A204.1 (cell line): ENCODE measurements at regions not wholly inside any gene's neighbourhood (a gene's known extent, or its start where the extent isn't known, plus 50 kb on each side); places are given as distances from the start of the nearest gene placed in this dataset.

ENCODE experiments used
- FAIRE-seq: peaks from 2 replicates; lab custom pipeline; 2012; peaks lifted over from hg19 to GRCh38; lab: Jason Lieb, UNC

DNA sequence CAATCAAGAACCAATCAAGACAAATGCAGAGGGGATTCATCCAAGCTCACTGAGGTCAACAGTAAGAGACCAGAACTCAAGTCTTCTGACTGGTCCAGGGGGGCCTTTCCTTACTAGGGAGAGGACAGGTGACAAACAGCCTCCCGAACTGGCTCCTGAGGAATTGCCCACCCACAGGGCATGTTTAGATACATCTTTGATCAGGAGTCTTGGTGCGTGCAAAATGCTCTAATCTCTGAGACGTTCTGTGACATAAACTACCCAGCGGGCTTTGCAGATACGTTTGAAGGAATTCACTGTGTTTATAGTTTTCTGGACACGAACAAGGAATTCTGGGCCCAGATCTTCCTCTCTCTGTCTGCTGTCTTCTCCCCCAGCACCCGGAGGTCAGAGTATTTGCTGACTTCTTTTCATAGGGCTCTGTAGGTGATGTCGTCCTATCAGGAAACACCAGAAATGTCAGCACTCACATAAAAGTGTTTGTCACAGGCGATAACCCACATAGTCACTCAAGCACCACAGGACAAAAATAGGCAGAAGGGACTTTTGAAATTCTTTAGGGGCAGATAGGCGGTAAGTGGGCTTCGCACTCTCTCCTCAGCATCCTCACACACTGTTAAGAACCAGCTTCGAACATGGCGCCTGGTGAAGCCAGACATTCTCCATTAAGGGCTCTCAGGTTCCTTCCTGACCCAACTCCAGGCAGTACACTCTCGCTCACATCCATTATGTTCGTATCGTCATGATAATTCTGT is 349.0 kb downstream of the CYRIA start:
- FAIRE-seq: no peak

DNA sequence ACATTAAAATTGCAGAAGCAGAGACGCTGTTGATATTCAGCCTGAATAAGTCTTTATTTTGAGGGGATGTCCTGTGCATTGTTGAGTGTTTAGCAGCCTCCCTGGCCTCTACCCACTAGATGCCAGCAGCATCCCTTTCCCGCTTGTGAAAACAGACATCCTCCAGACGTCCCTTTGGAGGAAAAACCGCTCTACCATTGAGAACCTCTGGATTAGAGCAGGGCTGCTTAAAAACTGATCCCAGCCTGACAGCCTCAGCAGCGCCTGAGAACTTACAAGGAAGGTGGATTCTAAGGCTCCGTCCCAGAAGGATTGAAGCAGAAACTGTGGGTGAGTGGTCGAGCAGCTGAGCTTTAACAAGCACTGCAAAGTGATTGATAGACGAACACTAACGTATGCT is 349.7 kb downstream of the CYRIA start:
- FAIRE-seq: no peak

DNA sequence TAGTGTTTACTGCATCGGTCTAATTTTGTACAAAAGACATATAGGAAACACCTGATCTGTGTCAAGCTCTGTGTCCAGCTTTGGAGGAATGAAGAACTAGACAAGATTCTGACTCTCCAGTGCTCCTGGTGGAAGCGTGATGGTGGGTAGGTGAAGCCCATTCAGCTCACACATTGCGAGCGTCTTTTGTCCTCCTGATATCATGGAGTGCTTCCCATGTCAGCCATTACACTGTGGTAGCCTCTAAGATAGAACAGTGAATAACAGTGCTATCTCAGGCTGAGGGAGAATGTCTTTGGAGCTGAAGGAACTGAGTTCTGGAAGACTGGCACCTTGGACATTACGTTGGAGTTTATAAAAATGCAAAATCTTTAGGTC is 350.2 kb downstream of the CYRIA start:
- no peak for FAIRE-seq

DNA sequence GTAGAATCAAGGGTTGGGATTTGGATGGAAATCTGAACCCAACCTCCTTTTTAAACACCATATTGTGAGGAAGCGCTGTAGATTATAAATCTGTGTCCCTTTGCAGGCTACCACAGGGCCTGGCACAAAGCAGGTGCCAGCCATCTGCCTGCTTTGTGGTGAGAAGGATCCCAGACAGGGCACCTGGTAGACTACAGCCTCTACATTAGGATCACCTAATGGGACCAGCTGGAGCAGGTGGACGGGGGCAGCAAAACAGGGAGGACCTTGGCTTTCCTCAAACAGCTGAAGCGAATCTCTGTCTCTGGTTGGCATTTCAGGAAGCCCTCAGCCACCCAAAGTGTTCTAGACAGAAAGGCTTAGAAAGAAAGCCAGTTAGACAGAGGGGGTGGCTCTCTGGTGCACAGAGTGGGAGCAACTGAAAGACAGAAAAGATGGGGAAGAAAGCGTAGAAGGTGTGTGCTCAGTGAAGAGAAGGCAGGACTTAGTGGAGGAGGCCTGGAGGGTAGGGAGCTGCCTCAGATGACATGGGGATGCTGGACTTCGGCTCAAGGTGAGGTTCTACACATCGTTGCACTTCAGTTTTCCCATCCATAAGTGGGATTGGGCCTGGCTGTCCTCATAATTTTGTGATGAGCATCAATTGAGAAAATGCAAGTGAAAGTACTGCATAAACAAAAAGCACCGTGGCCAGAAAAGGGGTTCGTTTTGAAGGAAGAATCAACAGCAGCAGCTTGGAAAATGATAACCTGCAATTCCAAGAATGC is 350.8 kb downstream of the CYRIA start:
- no peak for FAIRE-seq

DNA sequence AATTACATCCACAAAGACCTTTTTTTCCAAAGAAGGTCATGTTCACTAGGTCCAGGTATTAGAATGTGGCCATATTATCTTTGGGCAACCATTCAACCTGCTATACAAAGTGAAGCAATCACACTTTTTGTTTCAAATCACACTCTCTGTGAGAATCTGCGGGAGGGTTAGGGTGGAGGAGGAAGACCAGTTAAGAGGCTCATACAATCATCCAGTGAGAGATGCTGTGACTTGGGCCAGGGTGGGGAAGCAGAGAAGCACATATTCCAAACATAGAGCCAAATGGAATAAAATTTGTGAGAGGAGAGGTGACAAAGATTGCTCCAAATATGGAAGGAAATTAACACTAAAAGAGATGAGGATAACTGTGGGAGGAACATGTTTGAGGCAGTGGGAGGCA is 351.6 kb downstream of the CYRIA start:
- FAIRE-seq: no peak

DNA sequence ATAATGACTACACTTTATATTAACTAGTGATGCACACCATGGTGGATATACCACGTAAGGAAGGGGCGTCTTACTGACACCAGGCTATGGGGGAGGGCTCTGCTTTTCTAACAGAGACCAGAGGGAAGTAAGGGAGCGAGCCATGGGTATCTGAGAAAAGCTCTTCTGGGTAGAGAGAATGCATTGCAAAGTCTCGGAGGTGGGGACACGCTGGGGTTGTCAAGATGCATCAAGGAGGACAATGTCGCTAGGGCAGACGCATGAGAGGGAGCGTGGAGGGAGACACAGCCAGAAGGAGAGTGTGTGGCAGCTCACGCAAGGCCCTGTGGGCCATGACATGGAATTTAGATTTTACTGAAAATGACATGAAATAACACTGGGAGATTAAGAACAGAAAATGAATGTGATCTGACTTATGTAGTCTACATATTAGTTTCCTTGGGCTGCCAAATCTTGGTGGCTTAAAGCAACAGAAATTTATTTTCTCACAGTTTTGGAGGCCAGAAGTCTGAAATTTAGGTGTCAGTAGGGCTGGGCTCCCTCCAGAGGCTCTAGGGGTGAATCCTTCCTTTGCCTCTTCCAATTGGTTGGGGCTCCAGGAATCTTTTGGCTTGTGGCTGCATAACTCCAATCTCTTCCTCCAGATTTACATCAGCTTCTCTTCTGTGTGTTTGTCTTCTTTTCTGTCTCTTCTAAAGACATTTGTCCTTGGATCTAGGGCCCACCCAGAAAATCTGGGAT is 352.2 kb downstream of the CYRIA start:
- no peak for FAIRE-seq

DNA sequence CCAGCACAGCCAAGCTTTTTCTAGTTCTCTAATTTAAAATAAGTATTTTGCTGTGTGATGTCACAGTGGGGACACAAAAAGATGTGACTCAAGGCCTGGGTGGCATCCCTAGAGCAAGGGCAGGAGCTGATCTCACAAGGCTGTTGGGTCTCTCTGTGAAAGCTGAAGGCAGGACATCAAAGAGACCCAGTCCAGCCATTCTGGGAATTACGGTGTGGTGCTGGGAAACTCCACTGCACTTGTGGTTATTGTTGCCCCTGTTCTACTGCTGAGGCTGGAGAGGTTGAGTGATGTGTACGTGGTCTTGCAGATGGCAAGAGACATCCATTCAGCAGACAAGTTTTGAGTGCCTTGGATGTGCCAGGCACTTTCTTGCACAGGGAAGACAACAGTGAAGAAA is 352.9 kb downstream of the CYRIA start:
- no peak for FAIRE-seq

DNA sequence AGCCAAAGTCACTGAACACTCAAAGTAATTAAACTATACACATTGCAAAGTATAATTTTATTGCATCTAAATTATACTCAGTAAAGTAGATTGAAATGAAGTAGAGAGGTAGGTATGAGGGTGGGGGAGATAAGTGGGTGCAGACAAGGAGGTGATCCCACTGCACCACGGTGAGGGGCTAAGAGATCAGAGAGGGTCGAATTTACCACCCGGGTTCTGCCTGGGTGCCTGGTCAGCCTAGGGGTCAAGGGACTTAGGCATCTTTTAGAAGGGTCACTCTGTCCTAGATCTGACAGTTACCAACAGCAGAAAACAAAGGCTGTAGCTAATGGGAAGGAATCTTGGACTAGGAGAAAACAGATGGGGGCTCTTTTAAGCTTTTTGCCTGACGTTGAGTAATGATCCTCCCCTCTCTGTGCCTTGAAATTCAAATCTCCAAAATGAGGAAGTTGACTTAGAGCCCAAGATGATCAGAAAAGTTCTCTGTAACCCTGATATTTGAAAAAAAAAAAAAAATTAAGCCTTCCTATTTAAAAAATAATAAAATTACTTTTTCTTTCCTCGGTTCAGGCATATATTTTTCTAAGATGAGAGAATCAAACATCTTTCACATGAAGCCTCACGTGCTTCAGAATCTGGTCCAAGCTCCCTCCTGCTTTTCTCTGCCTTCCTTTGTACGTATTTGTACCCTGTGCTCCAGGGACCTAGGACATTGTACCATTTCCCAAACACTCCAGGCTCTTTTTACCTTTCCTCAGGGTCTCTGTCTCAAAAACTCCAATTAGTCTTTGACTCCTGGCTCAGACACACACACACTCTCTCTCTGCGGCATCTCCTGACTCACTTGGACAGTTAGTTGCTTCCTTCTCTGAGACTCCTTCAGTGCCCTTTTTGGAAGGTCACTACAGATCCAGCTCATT is 353.9 kb downstream of the CYRIA start:
- FAIRE-seq: no peak

DNA sequence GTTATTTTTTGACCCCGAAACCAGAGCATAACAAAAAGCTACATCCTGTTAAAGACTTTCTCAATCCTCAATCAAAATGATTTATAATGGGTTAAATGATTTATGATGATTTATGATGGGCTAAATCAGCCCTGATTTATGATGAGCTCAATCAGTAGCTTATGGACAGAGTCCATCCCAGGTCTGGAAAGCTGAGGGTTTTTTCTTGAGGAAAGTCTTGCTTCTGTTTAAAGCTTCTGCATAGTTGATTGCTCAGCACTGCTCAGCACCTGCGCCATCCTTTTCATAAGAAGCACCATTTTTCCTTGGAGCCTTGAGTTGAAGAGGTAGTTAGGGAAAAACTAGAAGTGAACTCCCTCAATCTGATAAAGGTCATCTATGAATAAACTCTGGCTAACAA is 356.8 kb downstream of the CYRIA start:
- FAIRE-seq: no peak

DNA sequence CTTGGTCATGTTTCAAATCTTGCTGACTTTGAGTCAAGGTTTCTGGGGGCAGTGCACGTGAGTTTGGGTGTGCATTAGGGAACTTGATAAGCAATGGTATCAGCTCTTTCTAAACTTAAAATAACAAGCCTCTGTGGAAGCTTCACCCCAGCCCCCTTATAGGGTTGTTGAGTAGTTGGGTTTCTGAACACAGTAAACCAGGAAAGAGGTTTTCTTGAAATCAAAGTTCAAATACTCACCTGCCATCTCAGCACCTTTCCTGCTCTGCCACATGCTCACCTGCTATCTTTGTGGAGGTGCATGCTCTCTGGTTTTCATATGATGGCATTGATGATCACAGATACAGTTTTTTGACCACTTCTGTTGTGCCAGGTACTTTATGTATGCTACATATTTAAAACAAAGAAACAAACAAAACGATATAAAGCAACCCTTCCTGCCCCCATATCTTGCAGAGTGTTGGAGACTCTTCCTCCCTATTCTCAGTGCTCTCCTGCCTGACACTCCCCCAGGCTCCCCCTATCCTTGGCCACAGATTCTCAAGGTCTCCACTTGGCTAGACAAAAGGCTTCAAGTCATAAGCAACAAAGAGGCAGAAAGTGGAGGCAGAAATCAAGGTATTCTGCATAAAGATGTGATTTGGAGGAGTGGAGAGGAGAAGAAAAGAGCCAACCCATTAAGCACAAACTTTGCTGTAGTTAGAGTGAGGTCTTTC is 360.6 kb downstream of the CYRIA start:
- FAIRE-seq: no peak

DNA sequence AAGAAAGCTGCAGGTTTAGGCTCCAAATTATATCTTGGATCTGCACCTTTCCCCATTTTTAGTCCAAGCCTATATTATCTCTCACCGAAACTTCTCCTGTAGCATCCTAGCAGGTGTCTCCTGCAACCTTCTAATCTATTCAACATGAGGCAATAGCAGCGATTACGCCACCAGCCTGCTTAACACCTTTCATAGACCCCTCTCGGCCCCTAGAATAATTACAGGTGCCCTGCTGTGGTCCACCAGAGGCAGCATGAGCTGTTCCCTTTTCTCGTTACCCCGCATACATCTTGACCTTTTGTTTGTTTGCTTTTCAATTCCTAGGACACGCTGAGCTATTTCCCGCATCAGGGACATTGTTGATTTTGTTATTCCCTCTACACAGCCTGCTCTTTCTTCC is 361.9 kb downstream of the CYRIA start:
- no peak for FAIRE-seq

DNA sequence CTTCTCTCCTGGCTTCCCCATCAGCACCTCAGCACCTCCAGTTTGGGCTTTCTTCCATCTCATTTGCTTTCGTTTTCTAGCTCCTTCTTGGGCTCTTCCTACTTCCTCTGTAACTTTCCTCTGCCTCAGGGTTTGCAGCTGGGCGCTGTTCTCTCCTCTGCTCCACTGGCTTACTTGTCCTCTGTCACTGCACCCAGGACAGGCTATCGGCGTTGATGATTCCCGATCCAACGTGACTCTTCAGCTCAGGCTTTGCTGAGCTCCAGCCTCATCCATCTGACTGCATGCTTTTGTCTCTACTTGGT is 362.4 kb downstream of the CYRIA start:
- no peak for FAIRE-seq

DNA sequence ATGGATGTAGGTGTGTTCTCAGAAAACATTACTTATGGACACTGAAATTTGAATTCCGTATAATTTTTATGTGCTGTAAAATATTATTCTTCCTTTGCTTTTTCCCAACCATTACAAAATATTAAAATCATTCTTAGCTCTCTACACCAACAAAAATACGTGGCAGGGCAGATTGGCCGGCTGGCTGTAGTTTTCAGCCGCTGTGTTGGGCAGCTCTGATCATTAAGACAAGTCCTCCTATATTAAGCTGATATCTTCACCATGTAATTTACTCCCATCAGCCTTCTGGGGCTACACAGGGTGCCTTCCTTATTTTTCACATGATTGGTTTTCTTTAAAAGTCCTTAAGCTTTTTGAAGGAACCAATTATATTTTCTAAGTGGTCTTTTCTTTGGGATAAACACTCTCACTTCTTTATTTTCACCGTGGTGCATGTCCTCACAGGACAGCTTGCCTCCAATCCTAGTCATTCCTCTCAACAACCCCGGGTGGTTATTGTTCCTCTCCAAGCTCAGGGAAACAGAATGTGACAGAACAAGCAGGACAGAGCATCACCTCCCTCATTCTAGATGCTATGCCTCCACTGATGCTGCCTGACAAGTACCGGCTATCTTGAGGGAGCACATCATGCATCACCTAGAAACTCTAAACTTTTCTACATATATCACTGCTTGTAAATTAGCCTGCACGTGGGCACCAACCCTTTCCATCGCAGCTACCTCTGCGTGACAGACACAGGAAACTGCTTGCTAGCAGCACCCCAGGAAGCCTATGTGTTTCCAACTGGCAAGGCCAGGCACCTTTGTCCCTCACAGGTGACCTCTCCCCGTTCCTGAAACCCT is 362.3 kb downstream of the MYCN start:
- FAIRE-seq: no peak

DNA sequence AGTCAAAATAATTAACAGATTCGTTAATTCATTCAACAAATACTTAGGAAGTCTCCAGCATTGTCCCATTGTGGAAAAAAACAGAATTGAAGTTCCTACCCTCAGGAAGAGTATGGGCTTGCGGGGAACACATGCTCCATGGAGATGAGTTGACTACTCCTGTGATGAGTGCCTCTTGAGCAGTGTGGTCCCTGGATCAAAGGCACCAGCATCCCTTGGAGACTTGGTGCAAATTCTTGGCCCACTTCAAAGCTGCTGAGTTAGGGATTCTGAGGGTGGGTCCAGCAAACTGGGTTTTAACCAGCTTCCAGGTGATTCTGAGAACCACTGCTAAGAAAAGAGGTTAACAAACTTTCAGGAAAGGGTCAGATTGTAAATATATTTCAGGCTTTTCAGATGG is 361.6 kb downstream of the MYCN start:
- no peak for FAIRE-seq

DNA sequence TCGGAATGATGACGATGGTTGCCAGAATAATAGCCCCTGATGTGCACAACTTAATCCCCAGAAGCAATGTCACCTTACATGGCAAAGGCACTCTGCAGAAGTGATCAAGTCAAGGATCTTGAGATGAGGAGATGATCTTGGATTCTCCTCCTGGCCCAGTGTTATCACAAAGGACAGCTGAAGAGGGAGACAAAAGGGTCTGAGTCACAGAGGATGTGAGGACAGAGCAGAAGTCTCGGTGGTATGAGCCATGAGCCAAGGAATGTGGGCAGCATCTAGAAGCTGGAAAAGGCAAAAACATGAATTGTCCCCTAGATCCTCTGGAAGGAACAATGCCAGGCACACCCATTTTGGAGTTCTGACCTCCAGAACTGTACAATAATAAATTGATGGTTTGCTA is 358.5 kb downstream of the MYCN start:
- FAIRE-seq: no peak

DNA sequence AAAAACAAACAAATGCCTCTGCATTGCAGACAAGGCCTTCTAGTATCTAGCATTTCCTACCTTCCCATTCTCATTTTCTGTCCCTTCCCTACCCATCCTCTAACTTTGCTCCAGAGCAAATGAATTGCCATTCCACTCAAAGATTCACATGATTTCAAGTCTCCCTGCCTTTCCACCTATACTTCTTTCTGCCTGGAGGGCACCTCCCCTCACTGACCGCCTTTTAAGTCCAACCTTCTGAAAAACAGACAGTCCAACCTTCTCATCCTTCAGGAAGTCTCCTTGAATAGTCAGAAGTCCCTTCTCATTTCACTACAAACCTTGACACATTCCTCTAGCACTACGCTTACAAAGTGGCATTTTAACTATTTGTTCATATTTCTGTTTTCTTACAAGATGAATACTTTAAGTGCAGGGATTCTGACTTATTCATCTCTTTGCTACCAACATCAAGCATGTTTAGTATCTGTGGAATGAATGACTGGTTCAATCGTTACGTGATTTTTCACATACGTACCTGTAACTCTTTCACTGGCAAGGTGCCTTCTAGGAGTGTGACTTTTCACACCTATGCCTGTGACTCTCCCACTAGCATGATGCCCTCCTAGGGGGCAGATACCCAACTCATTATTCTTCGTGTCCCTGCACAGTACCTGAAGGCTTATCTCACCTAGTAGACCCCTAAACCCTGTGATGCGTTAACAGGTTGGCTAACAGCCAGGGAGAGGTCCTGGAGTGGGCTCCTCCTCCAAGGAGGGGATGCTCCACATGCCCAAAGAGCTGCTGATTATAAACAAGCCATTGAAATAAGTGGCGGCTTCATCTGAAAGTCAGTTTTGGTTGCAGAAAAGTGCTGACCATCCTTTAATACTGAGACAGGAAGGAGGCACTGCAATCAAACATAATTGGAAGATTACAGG is 356.2 kb downstream of the MYCN start:
- FAIRE-seq: no peak

DNA sequence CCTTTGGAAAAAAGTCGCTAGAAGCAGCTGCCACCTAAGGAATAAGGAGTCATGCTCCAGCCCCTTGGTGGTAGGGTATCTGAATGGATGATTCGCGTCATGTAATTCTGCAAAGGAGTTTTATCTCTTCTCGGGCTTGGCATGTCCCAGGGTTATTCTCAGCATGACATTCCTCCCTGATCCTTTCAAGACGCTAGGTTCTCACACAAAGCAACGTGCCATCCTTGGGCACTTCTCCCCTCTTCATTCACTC is 355.6 kb downstream of the MYCN start:
- FAIRE-seq: no peak

DNA sequence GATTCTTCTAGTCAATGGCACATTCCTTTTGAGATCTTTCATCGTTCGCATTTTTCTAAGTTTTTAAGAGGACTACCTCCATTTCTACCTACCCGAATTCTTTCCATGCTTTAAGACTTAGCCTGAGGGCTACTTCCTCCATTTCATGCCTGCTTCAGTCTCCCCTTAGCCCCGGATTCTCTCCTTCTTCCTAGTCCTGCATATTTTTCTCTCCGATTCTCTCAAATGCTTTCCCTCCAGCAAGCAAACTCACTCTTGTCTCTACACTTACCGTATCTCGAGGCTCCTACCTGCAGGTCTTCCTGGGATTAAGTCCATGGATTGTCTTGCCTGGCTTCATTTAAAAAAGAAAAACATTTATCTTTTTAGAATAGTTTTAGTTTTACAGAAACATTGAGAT is 354.4 kb downstream of the MYCN start:
- no peak for FAIRE-seq

DNA sequence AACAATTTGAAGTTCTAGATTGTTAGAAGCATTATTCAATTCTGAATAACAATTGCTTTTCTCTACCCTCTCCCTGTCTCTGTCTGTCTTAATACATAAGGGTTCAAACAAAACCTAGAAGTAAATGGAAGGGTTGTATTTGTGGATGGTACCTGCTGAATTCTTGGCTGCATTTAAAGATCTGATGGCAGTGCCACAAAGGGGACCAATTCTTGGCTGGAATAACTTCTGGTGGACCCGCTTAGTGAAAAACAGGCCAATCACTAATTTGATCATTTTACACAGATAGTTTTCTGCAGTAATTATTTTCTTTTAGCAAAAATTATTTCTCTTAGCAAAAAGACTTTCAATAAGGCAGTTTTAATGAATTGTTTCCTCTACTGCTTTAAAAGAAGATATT is 353.5 kb downstream of the MYCN start:
- no peak for FAIRE-seq

DNA sequence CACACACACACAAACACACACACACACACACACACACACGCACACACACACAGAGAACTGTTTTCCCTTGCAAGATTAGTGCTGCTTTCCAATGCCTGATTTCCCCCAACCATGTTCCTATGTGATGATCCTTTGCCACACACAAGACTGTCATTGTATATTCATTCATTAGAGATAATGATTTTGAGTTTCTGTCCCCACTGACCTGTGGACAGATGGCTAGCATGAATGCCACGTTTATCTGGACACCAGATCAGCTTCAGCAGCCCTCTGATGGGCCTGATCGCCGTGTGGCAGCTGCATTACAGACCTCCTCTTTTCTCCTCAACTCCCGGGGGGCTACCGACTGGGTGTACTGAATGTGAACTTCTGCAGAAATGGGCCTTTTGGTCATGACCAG is 353.0 kb downstream of the MYCN start:
- no peak for FAIRE-seq
